NOMO-1 treated with DMSO at 0.1 percent for 48 hours (cell line): ENCODE measurements at regions not wholly inside any gene's neighbourhood (a gene's known extent, or its start where the extent isn't known, plus 50 kb on each side); places are given as distances from the start of the nearest gene placed in this dataset.
A peak's percentile ranks its signal among the peaks of the same experiment; 100 is the strongest.

Experiments
- DNase-seq: peaks from one replicate; lab custom pipeline; 2025; ENCODE audit not compliant: unreplicated experiment; lab: John Stamatoyannopoulos, UW

GRCh38 chr3:94961423-94962100 lies 898.7 kb downstream of the NSUN3 start:
- DNase-seq = no peak

- no peak for DNase-seq
Observed at GRCh38 chr3:94965867-94966475, 903.1 kb downstream of the NSUN3 start.

- no peak for DNase-seq
Observed at GRCh38 chr3:94967196-94967595, 904.3 kb downstream of the NSUN3 start.

GRCh38 chr3:94968519-94968918 lies 905.7 kb downstream of the NSUN3 start:
- DNase-seq = no peak

GRCh38 chr3:94972066-94972465 lies 909.2 kb downstream of the NSUN3 start:
- DNase-seq = no peak

- DNase-seq = no peak
Observed at GRCh38 chr3:94978084-94978483, 915.2 kb downstream of the NSUN3 start.

GRCh38 chr3:94985778-94986177 lies 922.9 kb downstream of the NSUN3 start:
- no peak for DNase-seq

- no peak for DNase-seq
Observed at GRCh38 chr3:94990952-94991705, 928.3 kb downstream of the NSUN3 start.

GRCh38 chr3:94996743-94997142 lies 933.9 kb downstream of the NSUN3 start:
- DNase-seq = no peak

- no peak for DNase-seq
Observed at GRCh38 chr3:95002438-95003046, 939.7 kb downstream of the NSUN3 start.

GRCh38 chr3:95028688-95029087 lies 965.8 kb downstream of the NSUN3 start:
- no peak for DNase-seq

GRCh38 chr3:95029644-95030043 lies 966.8 kb downstream of the NSUN3 start:
- no peak for DNase-seq

- DNase-seq = no peak
Observed at GRCh38 chr3:95036526-95037021, 973.7 kb downstream of the NSUN3 start.

GRCh38 chr3:95037097-95037496 lies 974.2 kb downstream of the NSUN3 start:
- DNase-seq = no peak

GRCh38 chr3:95037927-95038326 lies 975.1 kb downstream of the NSUN3 start:
- DNase-seq = no peak

GRCh38 chr3:95044101-95044500 lies 981.2 kb downstream of the NSUN3 start:
- DNase-seq = no peak

- no peak for DNase-seq
Observed at GRCh38 chr3:95048564-95048963, 985.7 kb downstream of the NSUN3 start.

GRCh38 chr3:95049841-95050240 lies 987.0 kb downstream of the NSUN3 start:
- DNase-seq = no peak

- no peak for DNase-seq
Observed at GRCh38 chr3:95055288-95055687, 992.4 kb downstream of the NSUN3 start.

- no peak for DNase-seq
Observed at GRCh38 chr3:95082191-95082590, 1019.3 kb downstream of the NSUN3 start.

- peak; percentile 4 for DNase-seq
Observed at GRCh38 chr3:95084738-95085137, 1021.9 kb downstream of the NSUN3 start.

GRCh38 chr3:95088464-95088863 lies 1025.6 kb downstream of the NSUN3 start:
- DNase-seq = no peak
